ENCODE measurements at regions not wholly inside any gene's neighbourhood (a gene's known extent, or its start where the extent isn't known, plus 50 kb on each side); places are given as distances from the start of the nearest gene placed in this dataset.

GRCh38 chr3:59565125-59565524, 515.3 kb upstream of the CFAP20DC start:
- POLR2A ChIA-PET = no interaction called here
- H3K27me3 Mint-ChIP-seq = no peaks in the 10 kb centered on the region
- CTCF ChIA-PET = interaction anchor here (1.5 kb wide), 1 partner anchor 296 kb away, joined by 3 read pairs; no protein-coding TSS in a partner anchor
- no peak overlapping the region for H3K27ac Mint-ChIP-seq
- peaks cover 17% of the 10 kb centered on the region for H3K9me3 Mint-ChIP-seq
- peaks cover 13% of the 10 kb centered on the region for H3K4me1 Mint-ChIP-seq
- no peak for DNase-seq
- H3K4me3 Mint-ChIP-seq = no peak overlapping the region
- H3K36me3 Mint-ChIP-seq (ENCODE audit: low read depth) = peaks cover 9% of the 10 kb centered on the region

- no peak for DNase-seq
- Mint-ChIP-seq H3K4me3 (no peak overlapping the region), H3K9me3 (peaks cover 17% of the 10 kb centered on the region), H3K36me3 (ENCODE audit: low read depth) (peaks cover 9% of the 10 kb centered on the region), H3K27ac (no peak overlapping the region), H3K4me1 (peaks cover 25% of the 10 kb centered on the region), H3K27me3 (no peaks in the 10 kb centered on the region)
- ChIA-PET POLR2A (no interaction called here), CTCF (no interaction called here)
These were observed 514.1 kb upstream of the CFAP20DC start for GRCh38 chr3:59563966-59564365.

- Mint-ChIP-seq H3K9me3 (peaks cover 17% of the 10 kb centered on the region), H3K4me3 (no peak overlapping the region), H3K4me1 (peaks cover 27% of the 10 kb centered on the region), H3K27ac (no peak overlapping the region), H3K36me3 (ENCODE audit: low read depth) (peaks cover 9% of the 10 kb centered on the region), H3K27me3 (no peaks in the 10 kb centered on the region)
- DNase-seq = no peak
- ChIA-PET CTCF (no interaction called here), POLR2A (no interaction called here)
These were observed 513.3 kb upstream of the CFAP20DC start for GRCh38 chr3:59563072-59563605.

GRCh38 chr3:59559721-59560435, 510.1 kb upstream of the CFAP20DC start:
- H3K9me3 Mint-ChIP-seq = peaks cover 24% of the 10 kb centered on the region
- CTCF ChIA-PET = interaction anchor here (1.1 to 1.6 kb wide), 3 partner anchors 9 to 18 kb away, joined by 3 to 7 read pairs (median 5); no protein-coding TSS in a partner anchor
- DNase-seq = no peak
- H3K27ac Mint-ChIP-seq = no peak overlapping the region
- H3K4me3 Mint-ChIP-seq = no peak overlapping the region
- POLR2A ChIA-PET = no interaction called here
- H3K36me3 Mint-ChIP-seq (ENCODE audit: low read depth) = peaks cover 9% of the 10 kb centered on the region
- H3K27me3 Mint-ChIP-seq = no peaks in the 10 kb centered on the region
- peaks cover 20% of the 10 kb centered on the region for H3K4me1 Mint-ChIP-seq

GRCh38 chr3:59558906-59559720, 509.3 kb upstream of the CFAP20DC start:
- POLR2A ChIA-PET = no interaction called here
- H3K9me3 Mint-ChIP-seq = peaks cover 25% of the 10 kb centered on the region
- H3K4me3 Mint-ChIP-seq = no peak overlapping the region
- no peak overlapping the region for H3K27ac Mint-ChIP-seq
- peaks cover 20% of the 10 kb centered on the region for H3K4me1 Mint-ChIP-seq
- CTCF ChIA-PET = interaction anchor here (1.1 to 1.7 kb wide), 5 partner anchors 10 to 19 kb away, joined by 3 to 7 read pairs (median 5); no protein-coding TSS in a partner anchor
- no peaks in the 10 kb centered on the region for H3K27me3 Mint-ChIP-seq
- peaks cover 9% of the 10 kb centered on the region for H3K36me3 Mint-ChIP-seq (ENCODE audit: low read depth)
- no peak for DNase-seq

- Mint-ChIP-seq H3K9me3 (peaks cover 11% of the 10 kb centered on the region), H3K4me3 (no peak overlapping the region), H3K27me3 (no peaks in the 10 kb centered on the region), H3K4me1 (peaks cover 18% of the 10 kb centered on the region), H3K36me3 (ENCODE audit: low read depth) (no peaks in the 10 kb centered on the region), H3K27ac (no peak overlapping the region)
- POLR2A ChIA-PET = no interaction called here
- CTCF ChIA-PET = interaction anchor here (0.6 to 1.9 kb wide), 5 partner anchors 8 to 1821 kb away, joined by 3 to 6 read pairs (median 3); no protein-coding TSS in a partner anchor
- no peak for DNase-seq
These were observed 505.9 kb upstream of the CFAP20DC start for GRCh38 chr3:59555593-59556315.

GRCh38 chr3:59553076-59553475, 503.3 kb upstream of the CFAP20DC start:
- H3K27ac Mint-ChIP-seq = no peak overlapping the region
- no peaks in the 10 kb centered on the region for H3K36me3 Mint-ChIP-seq (ENCODE audit: low read depth)
- ChIA-PET POLR2A (no interaction called here), CTCF (no interaction called here)
- H3K27me3 Mint-ChIP-seq = no peaks in the 10 kb centered on the region
- peaks cover 10% of the 10 kb centered on the region for H3K9me3 Mint-ChIP-seq
- no peaks in the 10 kb centered on the region for H3K4me1 Mint-ChIP-seq
- H3K4me3 Mint-ChIP-seq = no peak overlapping the region
- DNase-seq = no peak

- no peaks in the 10 kb centered on the region for H3K27me3 Mint-ChIP-seq
- no peak overlapping the region for H3K27ac Mint-ChIP-seq
- DNase-seq = no peak
- H3K4me1 Mint-ChIP-seq = no peaks in the 10 kb centered on the region
- no peak overlapping the region for H3K4me3 Mint-ChIP-seq
- H3K36me3 Mint-ChIP-seq (ENCODE audit: low read depth) = no peaks in the 10 kb centered on the region
- H3K9me3 Mint-ChIP-seq = peaks cover 10% of the 10 kb centered on the region
- ChIA-PET POLR2A (no interaction called here), CTCF (no interaction called here)
These were observed 502.0 kb upstream of the CFAP20DC start for GRCh38 chr3:59551834-59552233.

- Mint-ChIP-seq H3K4me3 (no peak overlapping the region), H3K27ac (no peak overlapping the region), H3K27me3 (no peaks in the 10 kb centered on the region), H3K9me3 (peaks cover 1% of the 10 kb centered on the region), H3K36me3 (ENCODE audit: low read depth) (no peaks in the 10 kb centered on the region), H3K4me1 (no peaks in the 10 kb centered on the region)
- POLR2A ChIA-PET = no interaction called here
- no peak for DNase-seq
- CTCF ChIA-PET = no interaction called here
These were observed 500.1 kb upstream of the CFAP20DC start for GRCh38 chr3:59549962-59550361.

- CTCF ChIA-PET = interaction anchor here (1.5 to 1.8 kb wide), 2 partner anchors 9 to 11 kb away, joined by 6 to 7 read pairs; no protein-coding TSS in a partner anchor
These were observed 498.0 kb upstream of the CFAP20DC start for GRCh38 chr3:59547874-59548273.

GRCh38 chr3:59546522-59546921, 496.7 kb upstream of the CFAP20DC start:
- no peak for DNase-seq
- Mint-ChIP-seq H3K27ac (no peak overlapping the region), H3K27me3 (no peaks in the 10 kb centered on the region), H3K9me3 (no peaks in the 10 kb centered on the region), H3K36me3 (ENCODE audit: low read depth) (no peaks in the 10 kb centered on the region), H3K4me1 (peaks cover 22% of the 10 kb centered on the region), H3K4me3 (no peak overlapping the region)
- CTCF ChIA-PET = no interaction called here
- POLR2A ChIA-PET = no interaction called here

More at GRCh38 chr3:59547874-59548273, 498.0 kb upstream of the CFAP20DC start:
- Mint-ChIP-seq H3K36me3 (ENCODE audit: low read depth) (no peaks in the 10 kb centered on the region), H3K4me3 (no peak overlapping the region), H3K9me3 (no peaks in the 10 kb centered on the region), H3K27ac (no peak overlapping the region), H3K4me1 (peaks cover 12% of the 10 kb centered on the region), H3K27me3 (no peaks in the 10 kb centered on the region)
- POLR2A ChIA-PET = no interaction called here
- no peak for DNase-seq

- no peak overlapping the region for H3K4me3 Mint-ChIP-seq
- no peak overlapping the region for H3K27ac Mint-ChIP-seq
- no peaks in the 10 kb centered on the region for H3K36me3 Mint-ChIP-seq (ENCODE audit: low read depth)
- DNase-seq = no peak
- H3K27me3 Mint-ChIP-seq = no peaks in the 10 kb centered on the region
- H3K9me3 Mint-ChIP-seq = no peaks in the 10 kb centered on the region
- H3K4me1 Mint-ChIP-seq = peaks cover 30% of the 10 kb centered on the region
- POLR2A ChIA-PET = no interaction called here
- CTCF ChIA-PET = interaction anchor here (0.9 kb wide), 1 partner anchor 13 kb away, joined by 4 read pairs; no protein-coding TSS in a partner anchor
These were observed 495.5 kb upstream of the CFAP20DC start for GRCh38 chr3:59545374-59545773.
